ENCODE measurements at regions not wholly inside any gene's neighbourhood (a gene's known extent, or its start where the extent isn't known, plus 50 kb on each side); places are given as distances from the start of the nearest gene placed in this dataset.

GRCh38 chr3:54032598-54032997 lies 89.8 kb upstream of the CACNA2D3 start:
- TF ChIP-seq POLR2A (IDR thresholded peaks at IDR 0.05) (no peak), CTCF (IDR thresholded peaks at IDR 0.05) (no peak)

Data from breast epithelium (tissue), 3 donors.